ENCODE measurements at regions not wholly inside any gene's neighbourhood (a gene's known extent, or its start where the extent isn't known, plus 50 kb on each side); places are given as distances from the start of the nearest gene placed in this dataset.

DNA sequence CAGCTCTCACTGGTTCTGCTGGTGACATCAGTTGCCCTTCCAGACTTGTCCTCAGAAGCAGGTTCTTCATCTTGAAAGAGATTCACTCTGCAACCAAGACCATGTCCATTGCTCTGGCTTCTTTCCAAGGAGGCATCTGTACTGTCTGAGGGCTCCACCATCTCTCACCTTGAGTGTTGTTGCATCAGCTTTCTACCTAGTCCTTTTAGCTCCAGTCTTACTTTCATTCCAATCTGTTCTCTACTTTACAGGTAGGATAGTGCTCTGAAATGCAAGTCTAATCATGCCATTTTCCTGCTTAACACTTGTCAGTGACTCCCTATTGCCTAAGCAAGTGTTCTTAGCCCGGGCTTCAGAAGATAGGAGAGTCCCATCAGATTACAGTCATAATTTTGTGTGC lies 117.7 kb downstream of the EN1 start:
- ChIA-PET POLR2A (no interaction called here), CTCF (no interaction called here)
- Mint-ChIP-seq H3K9me3 (no peaks in the 10 kb centered on the region), H3K27ac (no peak overlapping the region), H3K4me1 (ENCODE audit: low read depth) (no peaks in the 10 kb centered on the region), H3K4me3 (no peak overlapping the region), H3K36me3 (ENCODE audit: low read depth) (no peaks in the 10 kb centered on the region), H3K27me3 (peaks cover 33% of the 10 kb centered on the region)
- Histone ChIP-seq H3K36me3 (ENCODE audit: insufficient read depth, low read length) (no peaks in the 10 kb centered on the region), H3K27ac (ENCODE audit: low read depth in 1 of 2, low read length in 2 of 2) (no peak overlapping the region), H3K4me1 (ENCODE audit: insufficient read depth, low read length) (no peaks in the 10 kb centered on the region), H3K27me3 (ENCODE audit: control insufficient read depth in 1 of 2, insufficient read depth in 2 of 2, low read length in 2 of 2) (peaks cover 0 to 5% of the 10 kb centered on the region in 2 experiments), H3K4me3 (ENCODE audit: low read length) (no peak overlapping the region), H3K9me3 (ENCODE audit: control insufficient read depth in 1 of 2, insufficient read depth in 1 of 2, low read length in 2 of 2) (no peaks in the 10 kb centered on the region)
- no peak for DNase-seq
- no peak for ATAC-seq (ENCODE audit: poor library complexity)
- intact Hi-C loops (cut with DNase I, micrococcal nuclease), result no loop called here
- TF ChIP-seq CTCF (IDR thresholded peaks at IDR 0.05), result no peak

- H3K36me3 Mint-ChIP-seq (ENCODE audit: low read depth), result no peaks in the 10 kb centered on the region
- no peak overlapping the region for H3K27ac Mint-ChIP-seq
- no peaks in the 10 kb centered on the region for H3K4me1 ChIP-seq (ENCODE audit: insufficient read depth, low read length)
- H3K27me3 ChIP-seq (ENCODE audit: control insufficient read depth in 1 of 2, insufficient read depth in 2 of 2, low read length in 2 of 2), result peaks cover 0 to 5% of the 10 kb centered on the region in 2 experiments
- H3K4me1 Mint-ChIP-seq (ENCODE audit: low read depth), result no peaks in the 10 kb centered on the region
- no peak overlapping the region for H3K4me3 ChIP-seq (ENCODE audit: low read length)
- ChIA-PET CTCF (no interaction called here), POLR2A (no interaction called here)
- intact Hi-C loops (cut with DNase I, micrococcal nuclease), result no loop called here
- peaks cover 32% of the 10 kb centered on the region for H3K27me3 Mint-ChIP-seq
- no peak overlapping the region for H3K4me3 Mint-ChIP-seq
- H3K27ac ChIP-seq (ENCODE audit: low read depth in 1 of 2, low read length in 2 of 2), result no peak overlapping the region
- no peaks in the 10 kb centered on the region for H3K36me3 ChIP-seq (ENCODE audit: insufficient read depth, low read length)
- H3K9me3 Mint-ChIP-seq, result no peaks in the 10 kb centered on the region
- DNase-seq, result no peak
- no peak for TF ChIP-seq CTCF (IDR thresholded peaks at IDR 0.05)
- no peaks in the 10 kb centered on the region for H3K9me3 ChIP-seq (ENCODE audit: control insufficient read depth in 1 of 2, insufficient read depth in 1 of 2, low read length in 2 of 2)
- ATAC-seq (ENCODE audit: poor library complexity), result no peak
Observed at GRCh38 chr2:118728984-118729383, 118.5 kb downstream of the EN1 start.

DNA sequence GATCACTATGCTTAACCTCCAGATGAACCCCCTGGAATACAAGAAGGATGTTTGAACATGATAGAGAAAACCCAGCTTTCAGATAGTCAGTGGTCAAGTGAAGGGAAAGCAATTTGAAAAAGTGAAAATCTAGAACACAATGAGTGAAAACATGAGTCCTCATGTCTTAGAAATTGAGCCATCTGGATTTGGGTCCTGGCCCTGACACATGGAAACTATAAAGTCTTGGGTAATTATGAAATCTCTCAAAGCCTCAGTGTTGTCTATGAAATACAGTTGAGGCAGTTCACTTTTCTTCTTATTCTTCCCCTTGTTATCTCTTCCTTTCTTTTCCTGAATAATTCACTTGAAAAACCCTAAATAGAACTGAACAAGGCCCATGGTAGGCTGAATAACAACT lies 120.6 kb downstream of the EN1 start:
- intact Hi-C loops (cut with DNase I, micrococcal nuclease), result no loop called here
- Histone ChIP-seq H3K36me3 (ENCODE audit: insufficient read depth, low read length) (no peaks in the 10 kb centered on the region), H3K4me3 (ENCODE audit: low read length) (no peak overlapping the region), H3K27me3 (ENCODE audit: control insufficient read depth in 1 of 2, insufficient read depth in 2 of 2, low read length in 2 of 2) (peaks cover 0 to 2% of the 10 kb centered on the region in 2 experiments), H3K4me1 (ENCODE audit: insufficient read depth, low read length) (no peaks in the 10 kb centered on the region), H3K27ac (ENCODE audit: low read depth in 1 of 2, low read length in 2 of 2) (no peak overlapping the region), H3K9me3 (ENCODE audit: control insufficient read depth in 1 of 2, insufficient read depth in 1 of 2, low read length in 2 of 2) (no peaks in the 10 kb centered on the region)
- no peak overlapping the region for H3K27ac Mint-ChIP-seq
- no peaks in the 10 kb centered on the region for H3K4me1 Mint-ChIP-seq (ENCODE audit: low read depth)
- no peaks in the 10 kb centered on the region for H3K9me3 Mint-ChIP-seq
- CTCF ChIA-PET, result no interaction called here
- no peak overlapping the region for H3K4me3 Mint-ChIP-seq
- no peak for TF ChIP-seq CTCF (IDR thresholded peaks at IDR 0.05)
- ATAC-seq (ENCODE audit: poor library complexity) (no peak), DNase-seq (no peak)
- peaks cover 19% of the 10 kb centered on the region for H3K27me3 Mint-ChIP-seq
- H3K36me3 Mint-ChIP-seq (ENCODE audit: low read depth), result no peaks in the 10 kb centered on the region
- POLR2A ChIA-PET, result no interaction called here
